HepG2 (cell line): ENCODE measurements at regions not wholly inside any gene's neighbourhood (a gene's known extent, or its start where the extent isn't known, plus 50 kb on each side); places are given as distances from the start of the nearest gene placed in this dataset.

Experiments
- ATAC-seq: fragments of 200-7000 bp; cut with Tn5 transposase; 3 replicates; pipeline ENCODE4 v1.9.1; 2020; ENCODE audit warnings: mild to moderate bottlenecking, moderate library complexity
- BruUV-seq: library from RNA; stranded (reverse); fragments of 400-500 nt; replicated peaks from 2 replicates; lab custom pipeline; 2021; lab: Mats Ljungman, UMichigan
- CTCF ChIA-PET: fragments of 300-600 bp; formaldehyde crosslinking; extraction: SDS; loops from one replicate; lab custom pipeline; 2021; ENCODE audit warnings: low total read pairs, inconsistent platforms, low intra/inter-chr PET ratio; lab: Yijun Ruan, JAX
- POLR2A ChIA-PET: fragments of 350-600 bp; sonication (Branson Sonifier 250); formaldehyde crosslinking; loops from one replicate; lab custom pipeline; 2020; ENCODE audit warnings: antibody characterized with exemption, inconsistent platforms; lab: Yijun Ruan, JAX
- DNase-seq: peaks from one replicate; pipeline ENCODE4 v3.0.0-alpha.2; 2015; ENCODE audit warnings: low spot score
- FAIRE-seq: peaks from 3 replicates; lab custom pipeline; 2011; peaks lifted over from hg19 to GRCh38; lab: Jason Lieb, UNC
- H2AFZ ChIP-seq: one replicate; pipeline ENCODE4 v1.6.1; 2011; ENCODE audit warnings: low read length, inconsistent platforms
- H3K27ac ChIP-seq: fragments of 300-600 bp; 3 replicates; pipeline ENCODE4 v1.8.0; 2011; ENCODE audit warnings: mixed run types, mild to moderate bottlenecking, mixed read lengths, low read length, inconsistent platforms; ENCODE audit not compliant: insufficient read depth; ENCODE audit errors: extremely low read length
- H3K27me3 ChIP-seq, 2 experiments: fragments of 200-600 bp in 1 of 2; 2 replicates in 1 of 2; 3 replicates in 1 of 2; pipeline versions ENCODE4 v1.6.0 to v1.8.0; 2011; ENCODE audit warnings: low read length in 2 of 2, mild to moderate bottlenecking in 2 of 2, moderate library complexity in 2 of 2, inconsistent platforms in 1 of 2; ENCODE audit not compliant: insufficient read depth in 2 of 2, control insufficient read depth in 1 of 2
- H3K36me3 ChIP-seq, 2 experiments: fragments of 200-600 bp in 1 of 2; replicated peaks in 1 of 2; 2 replicates in 1 of 2; 3 replicates in 1 of 2; pipeline versions ENCODE4 v1.5.1 to v1.8.0; 2011; ENCODE audit warnings: low read length in 2 of 2, inconsistent platforms in 1 of 2; ENCODE audit not compliant: insufficient read depth in 2 of 2, control insufficient read depth in 1 of 2
- H3K4me1 ChIP-seq: 2 replicates; pipeline ENCODE4 v1.5.1; 2012; ENCODE audit warnings: low read length, inconsistent platforms; ENCODE audit not compliant: insufficient read depth
- H3K4me2 ChIP-seq: 2 replicates; pipeline ENCODE4 v1.6.0; 2011; ENCODE audit warnings: low read depth, low read length, inconsistent platforms
- H3K4me3 ChIP-seq, 3 experiments: fragments of 200-600 bp in 1 of 3; sonication (generic), shearing (Covaris generic) in 1 of 3; replicated peaks in 1 of 3; 2 replicates each; pipeline ENCODE4 v1.5.1; 2011 to 2016; ENCODE audit warnings: low read length in 3 of 3, inconsistent platforms in 2 of 3, low read depth in 2 of 3, mild to moderate bottlenecking in 2 of 3, control low read depth in 1 of 3, mixed read lengths in 1 of 3; ENCODE audit not compliant: insufficient read depth in 1 of 3
- H3K79me2 ChIP-seq: one replicate; pipeline ENCODE4 v1.6.1; 2011; ENCODE audit warnings: low read length, inconsistent platforms; ENCODE audit not compliant: insufficient read depth
- H3K9ac ChIP-seq: 2 replicates; pipeline ENCODE4 v1.6.0; 2011; ENCODE audit warnings: mild to moderate bottlenecking, low read depth, low read length, inconsistent platforms; ENCODE audit not compliant: insufficient read depth
- H3K9me3 ChIP-seq: 2 replicates; pipeline ENCODE4 v1.5.1; 2012; ENCODE audit warnings: mild to moderate bottlenecking, low read length
- H4K20me1 ChIP-seq: 2 replicates; pipeline ENCODE4 v1.6.0; 2011; ENCODE audit warnings: inconsistent platforms, mild to moderate bottlenecking, low read length, moderate library complexity; ENCODE audit not compliant: insufficient read depth
- FIP1L1 ChIP-seq: fragments of 200-400 bp; formaldehyde crosslinking; IDR thresholded peaks from 2 replicates; pipeline ENCODE4 v1.6.1; 2018; ENCODE audit warnings: low read depth, mild to moderate bottlenecking, low read length, moderate library complexity, borderline replicate concordance; ENCODE audit not compliant: insufficient read depth
- HNRNPK ChIP-seq: fragments of 200-400 bp; formaldehyde crosslinking; IDR thresholded peaks from 2 replicates; pipeline ENCODE4 v1.6.1; 2018; ENCODE audit warnings: low read length, low read depth, moderate library complexity, mild to moderate bottlenecking; ENCODE audit not compliant: poor library complexity, severe bottlenecking
- IRF2 ChIP-seq: IDR thresholded peaks from 2 replicates; pipeline ENCODE4 v1.6.1; 2018; ENCODE audit warnings: missing genetic modification reagents, missing compliant biosample characterization
- ISX ChIP-seq: sonication (generic); formaldehyde crosslinking; conservative IDR thresholded peaks from 2 replicates; pipeline ENCODE4 v1.5.0; 2020; ENCODE audit warnings: missing genetic modification reagents
- MBNL3 ChIP-seq: fragments of 250-450 bp; sonication (Bioruptor Pico); conservative IDR thresholded peaks from 2 replicates; pipeline ENCODE4 v1.8.0; 2022; ENCODE audit warnings: mild to moderate bottlenecking, inconsistent platforms
- NFYC ChIP-seq: IDR thresholded peaks from 2 replicates; pipeline ENCODE4 v1.6.1; 2016; ENCODE audit warnings: missing genetic modification reagents, missing compliant biosample characterization
- NONO ChIP-seq, 2 experiments: fragments of 450-650 bp in 1 of 2; sonication (generic) in 1 of 2; formaldehyde crosslinking in 1 of 2; IDR thresholded peaks in 1 of 2; conservative IDR thresholded peaks in 1 of 2; 2 replicates each; pipeline versions ENCODE4 v1.6.1 to v1.8.0; 2017 to 2022; ENCODE audit warnings: mild to moderate bottlenecking in 1 of 2, missing genetic modification reagents in 1 of 2, moderate library complexity in 1 of 2
- NR2F2 ChIP-seq: IDR thresholded peaks from 2 replicates; pipeline ENCODE4 v1.6.1; 2012; ENCODE audit warnings: low read depth, inconsistent platforms, borderline replicate concordance
- SPEN ChIP-seq: sonication (generic); formaldehyde crosslinking; IDR thresholded peaks from 2 replicates; pipeline ENCODE4 v1.5.1; 2020; ENCODE audit warnings: low read depth, mild to moderate bottlenecking, missing genetic modification reagents
- ZBTB39 ChIP-seq: sonication (generic); formaldehyde crosslinking; IDR thresholded peaks from 2 replicates; pipeline ENCODE4 v1.5.0; 2020; ENCODE audit warnings: missing genetic modification reagents
- ZBTB43 ChIP-seq: sonication (generic); formaldehyde crosslinking; conservative IDR thresholded peaks from 2 replicates; pipeline ENCODE4 v1.4.0; 2020; ENCODE audit warnings: missing genetic modification reagents
- ZKSCAN5 ChIP-seq: sonication (generic); formaldehyde crosslinking; IDR thresholded peaks from 2 replicates; pipeline ENCODE4 v1.5.1; 2020; ENCODE audit warnings: mild to moderate bottlenecking, missing genetic modification reagents
- ZNF235 ChIP-seq: sonication (generic); formaldehyde crosslinking; IDR thresholded peaks from 2 replicates; pipeline ENCODE4 v1.8.1; 2023; ENCODE audit warnings: mild to moderate bottlenecking, missing genetic modification reagents, borderline replicate concordance
- ZNF431 ChIP-seq: sonication (generic); formaldehyde crosslinking; IDR thresholded peaks from 2 replicates; pipeline ENCODE4 v1.9.0; 2022; ENCODE audit warnings: missing genetic modification reagents, low read depth, mild to moderate bottlenecking, borderline replicate concordance
- ZNF512 ChIP-seq: sonication (generic); formaldehyde crosslinking; IDR thresholded peaks from 2 replicates; pipeline ENCODE4 v1.4.0; 2020; ENCODE audit warnings: mild to moderate bottlenecking, missing genetic modification reagents
- ZNF564 ChIP-seq: sonication (generic); formaldehyde crosslinking; IDR thresholded peaks from 2 replicates; pipeline ENCODE4 v1.8.1; 2023; ENCODE audit warnings: mild to moderate bottlenecking, missing genetic modification reagents
- ZNF569 ChIP-seq: sonication (generic); formaldehyde crosslinking; IDR thresholded peaks from 2 replicates; pipeline ENCODE4 v1.5.0; 2020; ENCODE audit warnings: mild to moderate bottlenecking, missing genetic modification reagents, moderate library complexity, borderline replicate concordance
- WGBS: methylation state at CpG from one replicate; pipeline ENCODE4 v1.1.6; 2017; ENCODE audit warnings: low lambda C conversion rate; 5-methylcytosine and 5-hydroxymethylcytosine counted together
- in situ Hi-C: cut with HindIII; loops from 2 replicates; pipeline ENCODE4 v1.10.0; 2017; ENCODE audit warnings: low pct_unique_long_range_greater_than_20kb; ENCODE audit not compliant: extremely low pct_ligation_motif_present
- intact Hi-C: fragments of 100-400 bp; cut with micrococcal nuclease; formaldehyde crosslinking; loops from one replicate; pipeline ENCODE4 v1.10.0; 2022; ENCODE audit not compliant: unreplicated experiment

- Histone ChIP-seq H3K9me3 (no peaks in the 10 kb centered on the region), H3K36me3 (no peaks in the 10 kb centered on the region), H4K20me1 (no peaks in the 10 kb centered on the region), H3K79me2 (no peaks in the 10 kb centered on the region), H3K9ac (no peak overlapping the region), H3K27ac (no peak overlapping the region), H3K4me3 (no peak overlapping the region), H2AFZ (no peak overlapping the region), H3K4me2 (no peak overlapping the region), H3K27me3 (no peaks in the 10 kb centered on the region), H3K4me1 (no peaks in the 10 kb centered on the region)
- WGBS = 0% methylated on average over 3 of the region's 3 CpGs
- POLR2A ChIA-PET = no interaction called here
- CTCF ChIA-PET = no interaction called here
- no peak for TF ChIP-seq IRF2
- no peak for TF ChIP-seq ZBTB43 (CRISPR knock-in tag)
- no peak for TF ChIP-seq ISX (CRISPR knock-in tag)
- no peak for TF ChIP-seq NR2F2
- TF ChIP-seq ZNF235 (CRISPR knock-in tag) = no peak
- no peak for TF ChIP-seq FIP1L1
- no peak for TF ChIP-seq SPEN (CRISPR knock-in tag)
- TF ChIP-seq ZNF564 (CRISPR knock-in tag) = no peak
- TF ChIP-seq MBNL3 (CRISPR knock-in tag) = no peak
- no peak for TF ChIP-seq ZBTB39 (CRISPR knock-in tag)
- no peak for TF ChIP-seq ZNF569 (CRISPR knock-in tag)
- TF ChIP-seq ZKSCAN5 = no peak
- TF ChIP-seq HNRNPK = no peak
- TF ChIP-seq NONO (IDR thresholded peaks at IDR 0.05) = no peak
- no peak for TF ChIP-seq NONO (CRISPR knock-in tag; conservative IDR thresholded peaks at IDR 0.05)
- no peak for TF ChIP-seq ZNF512 (CRISPR knock-in tag)
- TF ChIP-seq ZNF431 (CRISPR knock-in tag) = no peak
- no peak for TF ChIP-seq NFYC (CRISPR knock-in tag)
- DNase-seq (no peak), FAIRE-seq (no peak), ATAC-seq (no peak)
- intact Hi-C loops = no loop called here
- no TSS peak for BruUV-seq
- in situ Hi-C loops = no loop called here
Measured at GRCh38 chr9:79461712-79462111, 110.1 kb upstream of the TLE4 start.
